H1 (cell line): ENCODE measurements at regions not wholly inside any gene's neighbourhood (a gene's known extent, or its start where the extent isn't known, plus 50 kb on each side); places are given as distances from the start of the nearest gene placed in this dataset.

Experiments
- ATF2 ChIP-seq: IDR thresholded peaks from 2 replicates; pipeline ENCODE4 v1.6.1; 2012; ENCODE audit warnings: low read length, inconsistent platforms
- ATF3 ChIP-seq: IDR thresholded peaks from 2 replicates; pipeline ENCODE4 v1.6.1; 2011; ENCODE audit warnings: low read depth, mild to moderate bottlenecking, low read length; ENCODE audit not compliant: insufficient read depth
- CTCF ChIP-seq, 3 experiments: IDR thresholded peaks; 1 replicate in 2 of 3; 2 replicates in 1 of 3; pipeline versions ENCODE4 v1.5.1 to v1.6.1; 2011; ENCODE audit warnings: low read length in 3 of 3, mild to moderate bottlenecking in 3 of 3, inconsistent platforms in 2 of 3, low read depth in 1 of 3, moderate library complexity in 1 of 3; ENCODE audit not compliant: insufficient read depth in 1 of 3; ENCODE audit errors: control extremely low read depth in 1 of 3
- EGR1 ChIP-seq: IDR thresholded peaks from 2 replicates; pipeline ENCODE4 v1.6.1; 2011; ENCODE audit warnings: low read depth, low read length, borderline replicate concordance
- EP300 ChIP-seq, 2 experiments: IDR thresholded peaks; 1 replicate in 1 of 2; 2 replicates in 1 of 2; pipeline ENCODE4 v1.6.1; 2011 to 2012; ENCODE audit warnings: low read depth in 2 of 2, low read length in 2 of 2, mild to moderate bottlenecking in 2 of 2, borderline replicate concordance in 1 of 2, inconsistent platforms in 1 of 2, moderate library complexity in 1 of 2
- MAFK ChIP-seq: IDR thresholded peaks from 2 replicates; pipeline ENCODE4 v1.6.1; 2012; ENCODE audit warnings: low read depth, mild to moderate bottlenecking, improper control_type of control experiment, low read length
- POLR2A ChIP-seq, 2 experiments: IDR thresholded peaks; 1 replicate in 1 of 2; 2 replicates in 1 of 2; pipeline ENCODE4 v1.6.1; 2011; ENCODE audit warnings: low read depth in 2 of 2, low read length in 2 of 2, mild to moderate bottlenecking in 2 of 2; ENCODE audit errors: control extremely low read depth in 1 of 2
- POLR2AphosphoS5 ChIP-seq: IDR thresholded peaks from 2 replicates; pipeline ENCODE4 v1.6.1; 2011; ENCODE audit warnings: low read depth, low read length

GRCh38 chr5:126228934-126229333, 194.3 kb upstream of the GRAMD2B start:
- TF ChIP-seq POLR2A (IDR thresholded peaks at IDR 0.05; ENCODE audit: control extremely low read depth in 1 of 2, low read depth in 2 of 2, low read length in 2 of 2): no peak
- no peak for TF ChIP-seq CTCF (IDR thresholded peaks at IDR 0.05; ENCODE audit: control extremely low read depth in 1 of 3, insufficient read depth in 1 of 3, low read depth in 1 of 3, low read length in 3 of 3)
- no peak for TF ChIP-seq ATF2
- no peak for TF ChIP-seq EP300 (IDR thresholded peaks at IDR 0.05; ENCODE audit: borderline replicate concordance in 1 of 2, low read depth in 2 of 2, low read length in 2 of 2)
- no peak for TF ChIP-seq ATF3
- no peak for TF ChIP-seq EGR1
- no peak for TF ChIP-seq POLR2AphosphoS5
- no peak for TF ChIP-seq MAFK
